GM12891 (cell line): ENCODE measurements at regions not wholly inside any gene's neighbourhood (a gene's known extent, or its start where the extent isn't known, plus 50 kb on each side); places are given as distances from the start of the nearest gene placed in this dataset.

Source experiments
- PAX5 ChIP-seq: IDR thresholded peaks from 2 replicates; pipeline ENCODE4 v1.6.1; 2011; ENCODE audit warnings: low read length, moderate library complexity, mild to moderate bottlenecking; ENCODE audit not compliant: insufficient read depth, severe bottlenecking
- POLR2A ChIP-seq: IDR thresholded peaks from 2 replicates; pipeline ENCODE4 v1.6.1; 2011; ENCODE audit warnings: low read depth, low read length, control low read depth
- POLR2AphosphoS5 ChIP-seq: IDR thresholded peaks from 2 replicates; pipeline ENCODE4 v1.6.1; 2011; ENCODE audit warnings: low read depth, low read length, control low read depth
- POU2F2 ChIP-seq: IDR thresholded peaks from 2 replicates; pipeline ENCODE4 v1.6.1; 2011; ENCODE audit warnings: low read depth, mild to moderate bottlenecking, control low read depth, low read length, moderate library complexity
- SPI1 ChIP-seq: IDR thresholded peaks from 2 replicates; pipeline ENCODE4 v1.6.1; 2011; ENCODE audit warnings: low read depth, low read length, control low read depth
- TAF1 ChIP-seq: IDR thresholded peaks from 2 replicates; pipeline ENCODE4 v1.6.1; 2011; ENCODE audit warnings: low read depth, low read length, control low read depth

- no peak for TF ChIP-seq POLR2AphosphoS5
- TF ChIP-seq POLR2A = no peak
- TF ChIP-seq SPI1 = no peak
- no peak for TF ChIP-seq TAF1
- no peak for TF ChIP-seq POU2F2
- no peak for TF ChIP-seq PAX5
Measured at GRCh38 chr17:72461757-72462156, 340.9 kb downstream of the SOX9 start.
